AML-193 (cell line): ENCODE measurements at regions not wholly inside any gene's neighbourhood (a gene's known extent, or its start where the extent isn't known, plus 50 kb on each side); places are given as distances from the start of the nearest gene placed in this dataset.

Source experiments
- DNase-seq, 2 experiments: peaks; one replicate each; lab custom pipeline; 2025; lab: John Stamatoyannopoulos, UW

- no peak for DNase-seq
These were observed 207.3 kb upstream of the MTNR1B start for GRCh38 chr11:92762121-92762540.

GRCh38 chr11:92763336-92763735 is 206.1 kb upstream of the MTNR1B start:
- DNase-seq = no peak

- DNase-seq = no peak
These were observed 205.3 kb upstream of the MTNR1B start for GRCh38 chr11:92764128-92764527.

- DNase-seq = no peak
These were observed 204.2 kb upstream of the MTNR1B start for GRCh38 chr11:92765082-92765840.

- DNase-seq = no peak
These were observed 203.5 kb upstream of the MTNR1B start for GRCh38 chr11:92765965-92766371.

GRCh38 chr11:92766698-92767097 is 202.8 kb upstream of the MTNR1B start:
- no peak for DNase-seq

GRCh38 chr11:92767416-92767815 is 202.0 kb upstream of the MTNR1B start:
- DNase-seq = no peak

GRCh38 chr11:92768121-92768840 is 201.2 kb upstream of the MTNR1B start:
- DNase-seq = no peak

- DNase-seq = no peak
These were observed 200.3 kb upstream of the MTNR1B start for GRCh38 chr11:92769112-92769511.

- no peak for DNase-seq
These were observed 199.0 kb upstream of the MTNR1B start for GRCh38 chr11:92770419-92770818.

- no peak for DNase-seq
These were observed 198.5 kb upstream of the MTNR1B start for GRCh38 chr11:92770981-92771380.

- no peak for DNase-seq
These were observed 197.8 kb upstream of the MTNR1B start for GRCh38 chr11:92771701-92772100.

- DNase-seq = no peak
These were observed 194.3 kb upstream of the MTNR1B start for GRCh38 chr11:92775003-92775676.

GRCh38 chr11:92776676-92777075 is 192.8 kb upstream of the MTNR1B start:
- DNase-seq = no peak

GRCh38 chr11:92779746-92780145 is 189.7 kb upstream of the MTNR1B start:
- DNase-seq = no peak

GRCh38 chr11:92781151-92781550 is 188.3 kb upstream of the MTNR1B start:
- DNase-seq = no peak

- DNase-seq = no peak
These were observed 186.6 kb upstream of the MTNR1B start for GRCh38 chr11:92782806-92783205.

GRCh38 chr11:92784331-92784730 is 185.1 kb upstream of the MTNR1B start:
- DNase-seq = no peak

GRCh38 chr11:92787638-92788037 is 181.8 kb upstream of the MTNR1B start:
- no peak for DNase-seq

- DNase-seq = no peak
These were observed 179.7 kb upstream of the MTNR1B start for GRCh38 chr11:92789761-92790160.

- DNase-seq = no peak
These were observed 179.1 kb upstream of the MTNR1B start for GRCh38 chr11:92790366-92790765.

- no peak for DNase-seq
These were observed 178.4 kb upstream of the MTNR1B start for GRCh38 chr11:92790926-92791616.
